ENCODE measurements at regions not wholly inside any gene's neighbourhood (a gene's known extent, or its start where the extent isn't known, plus 50 kb on each side); places are given as distances from the start of the nearest gene placed in this dataset.

DNA sequence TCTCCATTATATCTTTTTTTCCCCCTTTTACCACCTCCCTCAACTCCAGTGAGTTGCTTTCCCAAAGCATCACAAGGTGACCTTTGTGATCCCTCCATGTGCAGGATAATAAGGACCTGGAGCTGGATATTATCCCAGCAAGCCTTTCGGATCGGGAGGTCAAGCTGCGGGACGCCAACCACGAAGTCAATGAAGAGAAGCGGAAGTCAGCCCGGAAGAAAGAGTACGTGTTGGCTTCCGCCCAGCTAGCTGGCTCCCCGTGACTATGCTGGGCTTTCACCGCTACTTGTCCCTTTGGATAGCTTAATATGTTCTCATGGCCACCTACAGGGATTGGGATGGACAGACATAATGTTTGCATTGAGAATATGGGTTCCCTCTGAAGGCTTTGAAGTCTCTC lies 273.7 kb upstream of the UMPS start:
- TF ChIP-seq, protein P1, sequence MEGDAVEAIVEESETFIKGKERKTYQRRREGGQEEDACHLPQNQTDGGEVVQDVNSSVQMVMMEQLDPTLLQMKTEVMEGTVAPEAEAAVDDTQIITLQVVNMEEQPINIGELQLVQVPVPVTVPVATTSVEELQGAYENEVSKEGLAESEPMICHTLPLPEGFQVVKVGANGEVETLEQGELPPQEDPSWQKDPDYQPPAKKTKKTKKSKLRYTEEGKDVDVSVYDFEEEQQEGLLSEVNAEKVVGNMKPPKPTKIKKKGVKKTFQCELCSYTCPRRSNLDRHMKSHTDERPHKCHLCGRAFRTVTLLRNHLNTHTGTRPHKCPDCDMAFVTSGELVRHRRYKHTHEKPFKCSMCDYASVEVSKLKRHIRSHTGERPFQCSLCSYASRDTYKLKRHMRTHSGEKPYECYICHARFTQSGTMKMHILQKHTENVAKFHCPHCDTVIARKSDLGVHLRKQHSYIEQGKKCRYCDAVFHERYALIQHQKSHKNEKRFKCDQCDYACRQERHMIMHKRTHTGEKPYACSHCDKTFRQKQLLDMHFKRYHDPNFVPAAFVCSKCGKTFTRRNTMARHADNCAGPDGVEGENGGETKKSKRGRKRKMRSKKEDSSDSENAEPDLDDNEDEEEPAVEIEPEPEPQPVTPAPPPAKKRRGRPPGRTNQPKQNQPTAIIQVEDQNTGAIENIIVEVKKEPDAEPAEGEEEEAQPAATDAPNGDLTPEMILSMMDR (IDR thresholded peaks at IDR 0.05), result no peak
- TF ChIP-seq POLR2A (IDR thresholded peaks at IDR 0.05), result no peak
